GM20431 (cell line): ENCODE measurements at regions not wholly inside any gene's neighbourhood (a gene's known extent, or its start where the extent isn't known, plus 50 kb on each side); places are given as distances from the start of the nearest gene placed in this dataset.
"Not testable (repeated sequence)": the region's sequence is repeated elsewhere in the genome, so short reads cannot be mapped to it uniquely, and the experiment has no call there.

Experiments
- in situ Hi-C: fragments of 300-500 bp; cut with MseI, MboI; formaldehyde crosslinking; loops from one replicate; pipeline ENCODE4 v1.15.0; 2020; ENCODE audit warnings: low sequenced_read_pairs; ENCODE audit not compliant: unreplicated experiment

DNA sequence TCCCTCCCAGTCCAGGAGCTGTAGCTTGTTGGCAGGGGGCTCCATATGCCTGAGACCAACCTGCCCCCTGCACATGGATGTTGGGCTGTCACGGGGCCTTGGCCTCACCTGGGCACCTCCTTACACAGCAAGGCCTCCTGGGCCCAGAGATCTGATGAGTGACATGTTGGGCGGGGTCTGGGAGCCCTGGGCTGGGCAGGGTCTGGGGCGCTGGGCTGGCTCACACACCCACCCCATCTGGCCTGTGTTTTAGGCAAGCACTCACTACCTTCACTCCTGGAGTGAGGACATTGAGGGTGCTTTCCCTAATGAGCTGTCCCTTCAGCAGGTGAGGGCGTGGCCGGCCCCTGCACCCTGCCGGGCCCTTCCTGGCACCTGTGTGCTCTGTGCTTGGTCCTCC is 200.8 kb downstream of the LIPI start:
- in situ Hi-C loops = not testable (repeated sequence)

DNA sequence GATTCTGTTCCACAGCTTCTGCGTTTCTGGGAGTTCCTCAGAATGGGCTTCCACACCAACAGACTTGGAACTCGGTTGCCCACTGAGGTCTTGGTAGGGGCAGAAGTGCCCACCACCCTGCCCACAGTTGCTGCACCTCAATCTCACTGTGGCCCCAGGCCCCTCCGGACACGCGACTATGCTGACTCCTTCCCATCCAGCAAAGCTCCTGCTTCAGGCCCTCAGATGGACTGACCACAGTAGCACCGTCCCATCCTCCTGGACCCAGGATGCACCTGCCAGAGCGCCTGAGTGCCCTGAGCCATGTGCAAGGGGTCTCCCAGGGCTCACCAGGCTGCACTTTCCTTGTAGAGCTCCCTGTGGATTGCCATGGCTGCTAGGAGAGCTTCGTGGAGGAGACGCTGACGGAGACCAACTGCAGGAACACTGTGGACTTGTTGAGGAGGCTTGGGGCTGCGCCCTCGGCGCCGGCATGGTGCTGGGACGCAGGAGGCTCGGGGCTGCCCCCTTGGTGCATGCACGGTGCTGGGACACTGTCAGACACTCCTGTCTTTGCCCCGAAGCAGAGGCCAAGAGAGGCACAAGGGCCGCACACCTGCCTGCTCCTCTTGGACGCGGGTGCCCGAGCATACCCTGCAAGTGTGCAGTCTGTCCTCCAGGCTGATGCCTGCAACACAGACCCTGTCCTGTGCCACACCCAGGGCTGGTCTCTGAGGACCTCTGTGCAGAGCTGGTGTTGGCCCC is 201.3 kb downstream of the LIPI start:
- in situ Hi-C loops = not testable (repeated sequence)

DNA sequence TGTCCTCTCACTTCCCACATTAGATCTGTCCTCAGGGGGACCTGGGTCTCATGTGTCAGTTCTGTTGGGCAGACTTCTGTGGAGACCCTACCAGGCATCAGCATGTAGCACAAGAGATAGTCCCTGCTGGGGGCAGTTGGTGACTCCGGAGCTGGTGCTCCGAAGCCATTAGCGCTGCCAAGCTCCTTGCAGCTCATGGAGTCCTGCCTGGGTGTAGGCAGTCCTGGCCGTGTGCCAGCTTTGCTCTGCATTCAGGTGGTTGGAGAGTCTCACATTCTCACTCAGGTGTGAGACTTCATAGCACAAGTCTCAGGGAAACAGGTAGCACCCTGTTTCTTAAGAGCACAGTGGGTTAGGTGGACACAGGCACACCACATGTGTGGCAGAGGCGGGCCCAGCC is 202.3 kb downstream of the LIPI start:
- in situ Hi-C loops = not testable (repeated sequence)

DNA sequence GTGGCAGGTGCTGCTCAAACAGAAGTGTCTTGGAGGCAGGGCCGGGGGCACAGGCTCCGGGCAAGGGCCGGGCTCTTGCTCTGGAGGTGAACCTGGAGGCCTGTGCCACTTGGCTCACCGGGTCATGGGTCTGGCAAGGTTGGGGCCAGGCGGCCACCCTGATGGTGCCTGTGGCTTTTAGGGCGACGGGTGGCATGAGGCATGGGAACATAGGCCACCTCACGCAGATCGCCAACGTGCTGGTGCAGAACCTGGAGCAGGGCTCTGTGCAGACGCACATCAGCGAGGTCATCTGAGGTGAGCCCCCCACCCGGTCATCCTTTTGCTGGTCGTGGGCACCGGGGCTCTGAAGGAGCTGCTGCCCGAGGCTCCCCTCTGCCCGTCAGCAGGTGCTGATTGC is 202.7 kb downstream of the LIPI start:
- in situ Hi-C loops = not testable (repeated sequence)

DNA sequence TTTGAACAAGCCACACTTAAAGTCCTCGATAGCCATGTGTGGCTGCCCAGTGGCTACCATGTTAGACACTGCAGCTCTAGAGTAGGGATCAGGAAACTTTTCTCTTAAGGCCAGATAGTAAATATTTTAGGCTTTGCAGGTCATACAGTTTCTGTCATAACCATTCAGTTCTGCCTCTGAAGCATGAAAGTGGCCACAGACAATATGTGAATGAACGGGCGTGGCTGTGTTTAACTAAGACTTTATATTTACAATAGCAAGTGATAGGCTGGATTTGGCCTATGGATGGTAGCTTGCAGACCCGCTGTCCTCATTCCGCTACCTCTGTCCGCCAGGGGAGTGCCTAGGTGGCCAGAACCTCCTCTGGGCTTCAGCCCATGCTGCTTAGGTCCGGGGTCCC is 204.6 kb downstream of the LIPI start:
- in situ Hi-C loops = not testable (repeated sequence)

DNA sequence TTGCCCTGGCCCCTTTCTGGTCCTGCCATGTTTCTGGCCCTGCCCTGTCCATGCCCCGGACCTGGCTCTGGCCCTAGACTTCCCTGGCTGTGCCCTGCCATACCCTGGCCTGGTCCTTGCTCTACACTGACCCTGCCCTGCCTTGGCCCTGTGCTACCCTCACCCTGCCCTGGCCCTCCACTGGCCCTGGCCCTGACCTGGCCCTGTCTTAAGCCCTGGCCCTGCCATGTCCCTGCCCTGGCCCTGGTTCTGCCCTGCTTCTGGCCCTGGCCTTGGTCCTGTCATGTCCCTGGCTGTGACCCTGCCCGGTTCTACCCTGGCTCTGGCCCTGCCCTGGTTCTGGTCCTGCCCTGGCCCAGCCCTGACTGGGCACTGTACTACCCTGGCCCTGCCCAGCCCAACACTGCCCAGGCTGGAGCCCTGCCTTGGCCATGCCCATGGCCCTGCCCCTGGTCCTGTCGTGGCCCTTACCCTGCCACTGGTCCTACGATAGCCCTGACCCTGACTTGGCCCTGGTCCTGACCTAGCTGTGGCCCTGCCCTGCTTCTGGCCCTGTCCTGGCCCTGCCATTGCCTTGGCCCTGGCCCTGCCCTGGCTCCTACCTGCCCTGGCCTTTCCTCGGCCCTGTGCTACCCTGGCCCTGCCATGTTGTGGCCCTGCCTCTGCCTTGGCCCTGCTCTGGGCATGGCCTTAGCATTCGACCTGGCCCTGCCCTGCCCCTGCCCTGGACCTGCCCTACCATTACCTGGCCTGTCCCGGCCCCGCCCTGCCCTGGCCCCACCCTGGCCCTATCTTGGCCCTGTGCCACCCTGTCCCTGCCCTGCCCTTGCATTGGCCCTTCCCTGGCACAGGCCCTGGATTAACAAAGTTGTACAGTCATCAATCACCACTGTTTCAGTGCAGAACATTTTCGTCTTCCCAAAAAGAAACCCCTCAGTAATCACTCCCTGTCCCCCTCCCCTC is 223.5 kb downstream of the LIPI start:
- in situ Hi-C loops = not testable (repeated sequence)

DNA sequence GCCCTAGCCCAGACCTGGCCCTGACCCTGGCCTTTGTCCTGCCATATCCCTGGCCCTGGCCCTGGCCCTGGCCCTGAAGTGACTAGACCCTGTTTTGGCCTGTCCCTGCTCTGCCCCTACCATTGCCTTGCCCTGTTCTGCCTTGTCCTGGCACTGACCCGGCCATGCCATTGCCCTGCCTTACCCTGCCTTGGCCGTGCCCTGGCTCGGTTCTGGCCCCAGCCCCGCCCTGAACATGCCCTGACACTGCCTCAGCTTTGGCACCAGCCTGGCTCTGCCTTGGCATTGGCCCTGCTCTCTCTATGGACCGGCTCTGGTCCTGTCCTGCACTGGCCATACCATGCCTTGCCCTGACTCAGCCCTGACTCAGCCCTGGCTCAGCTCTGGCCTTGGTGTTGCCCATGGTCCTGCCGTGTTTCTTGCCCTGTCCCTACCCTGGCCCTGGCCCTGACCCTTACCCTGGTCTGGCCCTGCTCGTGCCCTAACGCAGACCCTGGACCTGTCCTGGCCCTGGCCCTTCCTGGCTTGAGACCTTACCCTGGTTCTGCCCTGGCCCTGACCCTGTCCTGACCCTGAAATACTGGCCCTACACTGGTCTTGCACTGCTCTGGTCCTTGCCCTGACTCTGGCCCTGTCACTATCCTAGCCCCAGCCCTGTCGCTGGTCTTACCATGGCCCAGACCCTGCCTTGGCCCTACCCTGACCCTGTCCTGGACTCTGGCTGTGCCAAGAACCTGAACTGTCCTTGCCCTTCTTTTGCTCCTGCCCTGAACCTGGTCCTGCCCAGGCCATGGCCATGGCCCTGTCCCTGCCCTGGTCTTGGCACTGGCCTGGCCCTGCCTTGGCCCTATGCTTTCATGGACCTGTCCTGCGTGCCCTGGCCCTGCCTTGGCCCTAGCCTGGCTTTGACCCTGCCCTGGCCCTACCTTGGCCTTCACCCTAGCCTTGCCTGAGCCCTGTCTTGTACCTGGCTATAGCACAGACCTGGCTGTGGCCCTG is 224.6 kb downstream of the LIPI start:
- in situ Hi-C loops = not testable (repeated sequence)

DNA sequence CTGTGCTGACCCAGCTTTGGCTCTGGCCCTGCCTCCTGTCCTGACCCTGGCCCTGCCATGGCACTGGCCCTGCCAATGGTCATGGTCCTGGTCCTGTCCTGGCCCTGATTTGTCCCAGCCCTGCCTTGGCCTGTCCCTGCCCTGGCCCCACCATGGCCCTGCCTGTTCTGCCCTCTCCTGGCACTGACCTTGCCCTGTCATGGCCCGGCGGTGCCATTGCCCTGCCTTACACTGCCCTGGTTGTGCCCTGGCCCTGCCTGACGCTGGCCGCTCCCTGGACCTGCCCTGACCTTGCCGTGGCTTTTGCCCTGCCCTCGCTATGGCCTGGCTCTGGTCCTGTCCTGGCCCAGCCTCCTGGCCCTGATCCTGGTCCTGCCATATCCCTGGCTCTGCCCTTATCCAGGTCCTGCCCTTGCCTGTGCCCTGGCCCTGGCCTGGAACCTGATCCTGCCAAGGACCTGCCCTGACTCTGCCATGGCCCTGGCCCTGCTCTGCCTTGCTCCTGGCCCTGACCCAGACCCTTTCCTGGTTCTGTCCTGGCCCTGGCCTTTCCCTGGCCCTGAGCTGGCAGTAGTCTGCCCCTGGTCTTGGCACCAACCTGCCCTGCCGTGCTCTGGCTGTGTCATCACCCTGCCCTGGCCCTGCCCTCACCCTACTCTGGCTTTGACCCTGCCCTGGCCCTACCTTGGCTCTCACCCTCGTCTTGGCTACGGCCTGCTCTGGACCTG is 225.5 kb downstream of the LIPI start:
- in situ Hi-C loops = not testable (repeated sequence)

DNA sequence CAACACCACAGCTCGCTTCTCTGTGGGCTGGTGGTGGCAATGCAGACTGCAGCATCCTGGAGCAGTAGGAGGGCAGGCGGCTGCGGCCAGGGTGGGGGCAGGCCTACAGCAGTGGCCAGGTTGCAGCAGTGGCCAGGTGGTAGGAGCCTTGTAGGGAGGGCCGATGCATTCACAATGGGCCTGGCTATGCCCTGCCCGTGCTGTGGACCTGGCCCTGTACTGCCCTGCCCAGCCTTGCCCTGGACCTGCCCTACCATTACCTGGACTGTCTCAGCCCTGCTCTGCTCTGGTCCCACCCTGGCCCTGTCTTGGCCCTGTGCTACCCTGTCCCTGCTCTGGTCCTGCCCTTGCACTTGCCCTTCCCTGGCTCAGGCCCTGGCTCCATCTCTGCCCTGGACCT is 226.0 kb downstream of the LIPI start:
- in situ Hi-C loops = not testable (repeated sequence)

DNA sequence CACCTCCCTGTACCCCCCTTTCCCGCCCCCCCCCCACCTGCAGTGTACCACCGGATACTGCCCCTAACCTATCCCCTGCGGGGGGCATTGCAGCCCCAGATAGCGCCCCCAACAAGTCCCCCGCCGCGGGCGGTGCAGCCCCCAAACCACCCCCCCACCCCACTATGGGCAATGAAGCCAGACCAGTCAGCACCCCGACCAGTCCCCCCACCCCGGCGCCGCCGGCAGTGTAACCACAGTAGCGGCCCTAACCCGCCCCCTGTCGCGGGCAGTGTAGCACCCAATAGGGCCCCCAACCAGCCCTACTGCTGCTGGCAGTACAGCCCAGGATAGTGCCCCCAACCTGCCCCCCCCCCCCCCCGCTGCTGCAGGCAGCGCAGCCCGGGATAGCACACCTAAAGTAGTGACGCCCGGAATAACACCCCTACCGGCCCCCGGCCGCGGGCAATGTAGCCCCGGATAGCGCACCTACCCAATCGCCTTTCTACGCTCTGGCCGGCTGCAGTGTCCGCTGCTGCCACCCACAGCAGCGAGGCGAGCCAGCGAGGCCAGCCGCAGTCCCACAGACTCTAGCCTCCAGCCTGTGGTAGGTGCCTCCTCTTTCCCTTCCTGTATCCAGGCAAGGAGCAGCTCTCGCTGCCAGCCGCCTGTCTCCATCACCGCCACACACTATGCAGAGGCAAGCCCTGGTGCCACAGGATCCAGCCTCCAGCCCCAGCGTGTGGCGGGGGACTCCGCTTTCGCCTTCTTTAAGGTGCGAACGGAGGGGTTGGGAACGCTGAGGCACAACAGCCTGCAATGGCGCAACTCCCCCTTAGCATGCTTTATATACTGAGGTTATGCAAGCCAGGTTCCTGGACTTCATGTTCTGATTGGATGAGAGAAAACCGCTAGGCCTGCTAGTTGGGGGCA is 229.3 kb downstream of the LIPI start:
- in situ Hi-C loops = not testable (repeated sequence)

DNA sequence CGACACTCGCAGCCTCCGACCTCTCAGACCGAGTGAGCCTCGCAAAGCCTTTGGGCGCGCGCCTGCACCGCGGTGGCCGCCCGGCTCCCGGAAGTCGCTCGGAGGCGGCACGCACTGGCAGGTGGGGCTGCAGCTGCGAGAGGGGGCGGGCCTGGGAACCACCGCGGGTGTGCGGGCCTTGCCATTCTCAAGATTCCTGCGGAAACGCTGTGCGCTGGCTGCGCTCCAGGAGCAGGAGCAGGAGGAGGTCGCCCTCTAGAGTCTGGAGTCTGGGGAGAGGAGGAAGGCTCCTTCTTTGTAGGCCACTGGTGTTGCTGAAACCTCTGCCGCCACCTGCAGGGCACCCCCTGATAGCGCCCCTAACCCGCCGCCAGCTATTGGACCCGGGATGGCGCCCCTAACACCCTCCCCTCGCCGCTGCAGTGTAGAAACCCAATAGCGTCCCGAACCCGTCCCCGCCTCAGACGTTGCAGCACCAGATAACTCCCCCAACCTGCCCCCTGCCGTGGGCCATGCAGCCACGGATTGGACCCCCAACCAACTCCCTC is 230.6 kb downstream of the LIPI start:
- in situ Hi-C loops = not testable (repeated sequence)

DNA sequence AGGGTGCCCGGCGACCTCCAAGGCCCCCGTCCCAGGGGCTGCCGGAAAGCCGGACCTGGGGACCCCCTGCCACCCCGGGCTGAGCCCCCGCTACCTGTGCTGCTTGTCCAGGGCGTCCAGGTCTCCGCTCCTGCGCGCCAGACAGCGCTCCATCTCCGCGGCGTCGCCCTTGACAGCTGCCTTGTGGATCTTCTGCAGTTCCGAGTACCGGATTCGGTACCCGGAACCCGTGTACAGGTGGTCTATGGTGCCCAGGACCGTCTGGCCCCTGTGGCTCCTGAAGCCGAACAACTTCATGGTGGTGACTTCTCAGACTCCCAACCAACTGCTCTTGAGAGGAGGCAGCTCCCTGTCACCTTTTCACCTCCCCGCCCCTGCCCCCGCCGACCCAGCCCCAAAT is 231.1 kb downstream of the LIPI start:
- in situ Hi-C loops = loop anchor here (10.0 kb wide), 1 partner anchor 75 kb away; no protein-coding TSS in a partner anchor

DNA sequence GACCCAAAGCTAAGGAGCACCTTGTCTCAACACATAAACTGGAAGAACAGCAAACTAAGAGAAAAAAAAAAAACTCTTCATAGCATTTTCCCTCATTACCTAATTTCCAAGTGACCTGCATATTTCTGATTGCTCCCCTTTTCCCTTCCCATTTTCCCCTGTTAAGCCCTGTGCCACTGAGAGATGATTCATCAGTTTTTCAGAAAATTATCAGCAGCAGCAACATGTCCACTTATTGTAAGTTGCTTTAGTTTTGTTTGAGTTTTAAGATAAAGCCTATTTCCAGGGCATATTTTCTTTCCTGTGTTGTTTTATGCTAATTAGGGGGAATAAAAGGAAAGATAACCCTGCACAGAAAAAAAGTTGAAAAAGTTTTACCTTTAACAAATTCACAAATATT is 236.2 kb downstream of the LIPI start:
- in situ Hi-C loops = loop anchor here (10.0 kb wide), 1 partner anchor 80 kb away; no protein-coding TSS in a partner anchor

DNA sequence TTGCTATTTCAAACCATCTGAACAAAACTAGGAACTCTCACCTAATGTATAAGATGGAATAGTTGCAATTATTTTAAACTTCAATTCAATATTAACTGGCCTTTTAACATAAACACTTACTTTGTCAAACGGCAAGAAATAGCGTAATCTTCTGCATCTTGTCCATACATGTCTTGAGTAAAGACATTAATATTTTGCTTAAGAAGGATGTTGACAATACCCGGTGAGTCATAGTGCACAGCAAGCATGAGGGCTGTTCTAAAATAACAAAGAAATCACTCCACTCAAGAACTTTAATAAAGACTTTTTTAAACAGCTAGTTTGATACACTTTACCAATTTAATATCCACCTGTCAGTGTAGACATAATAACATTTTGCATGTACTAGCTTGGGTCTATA is 240.9 kb downstream of the LIPI start:
- in situ Hi-C loops = loop anchor here (10.0 kb wide), 1 partner anchor 85 kb away; no protein-coding TSS in a partner anchor

DNA sequence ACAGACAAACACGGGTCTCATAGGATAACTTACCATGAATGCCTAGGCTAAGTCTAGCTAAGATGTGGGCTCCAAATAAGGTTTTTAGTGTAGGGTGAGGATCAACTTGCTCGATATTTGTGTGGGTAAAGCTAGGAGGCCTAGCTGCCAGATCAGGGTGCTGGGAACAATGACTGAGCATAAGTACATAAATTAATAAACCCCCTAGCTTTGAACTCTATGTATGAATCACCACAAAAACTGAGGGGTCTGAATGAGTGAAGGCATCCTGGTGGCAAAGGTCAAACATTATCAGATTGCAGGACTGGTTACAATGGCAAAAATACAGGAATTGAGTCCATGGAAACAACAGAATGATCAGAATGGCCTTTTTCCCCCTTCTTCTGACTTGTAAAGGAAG is 241.8 kb downstream of the LIPI start:
- in situ Hi-C loops = not testable (repeated sequence)

DNA sequence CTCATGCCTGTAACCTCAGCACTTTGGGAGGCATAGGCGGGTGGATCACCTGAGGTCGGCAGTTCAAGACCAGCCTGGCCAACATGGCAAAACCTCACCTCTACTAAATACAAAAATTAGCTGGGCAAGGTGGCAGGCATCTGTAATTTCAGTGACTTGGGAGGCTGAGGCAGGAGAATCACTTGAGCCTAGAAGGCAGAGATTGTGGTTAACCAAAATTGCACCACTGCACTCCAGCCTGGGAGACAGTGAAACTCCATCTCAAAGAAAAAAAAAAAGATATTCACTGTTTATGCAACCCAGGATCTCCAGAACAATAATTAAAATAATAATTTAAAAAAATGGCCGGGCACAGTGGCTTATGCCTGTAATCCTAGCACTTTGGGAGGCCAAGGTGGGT is 247.5 kb downstream of the LIPI start:
- in situ Hi-C loops = not testable (repeated sequence)

DNA sequence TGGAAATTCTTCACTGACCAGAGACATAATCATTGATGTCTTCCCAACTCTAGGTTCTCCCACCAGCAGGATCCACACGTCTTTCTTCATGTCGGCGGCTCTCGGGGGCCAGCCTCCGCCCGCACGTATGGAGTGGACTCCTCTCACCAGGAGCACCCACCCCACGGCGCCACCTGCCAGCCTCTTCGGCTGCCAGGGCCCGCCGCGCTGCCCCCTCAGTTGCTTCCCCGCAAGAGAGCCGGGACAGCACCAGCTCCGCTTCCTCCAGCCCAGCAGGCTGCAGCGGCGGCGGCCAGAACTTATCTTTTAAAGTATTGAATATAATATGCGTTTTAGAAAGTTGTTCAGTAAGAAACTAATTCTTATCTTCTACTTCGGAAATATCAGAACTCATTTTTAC is 273.5 kb downstream of the LIPI start:
- in situ Hi-C loops = loop anchor here (25.0 kb wide), 1 partner anchor 100 kb away; no protein-coding TSS in a partner anchor
